HEK293 (cell line): ENCODE measurements at regions not wholly inside any gene's neighbourhood (a gene's known extent, or its start where the extent isn't known, plus 50 kb on each side); places are given as distances from the start of the nearest gene placed in this dataset.
"Not testable (repeated sequence)": the region's sequence is repeated elsewhere in the genome, so short reads cannot be mapped to it uniquely, and the experiment has no call there.

ENCODE experiments used
- MYNN ChIP-seq: fragments of 450-650 bp; formaldehyde crosslinking; IDR thresholded peaks from 2 replicates; pipeline ENCODE4 v1.5.1; 2016; ENCODE audit warnings: missing biosample characterization, missing genetic modification characterization, borderline replicate concordance
- YY1 ChIP-seq: fragments of 450-650 bp; formaldehyde crosslinking; IDR thresholded peaks from 2 replicates; pipeline ENCODE4 v1.5.1; 2018; ENCODE audit warnings: missing biosample characterization, missing genetic modification characterization
- ZNF175 ChIP-seq: fragments of 450-650 bp; formaldehyde crosslinking; IDR thresholded peaks from 2 replicates; pipeline ENCODE4 v1.5.1; 2016; ENCODE audit warnings: missing biosample characterization, missing genetic modification characterization
- ZNF184 ChIP-seq: fragments of 450-650 bp; IDR thresholded peaks from 2 replicates; pipeline ENCODE4 v1.5.1; 2018; ENCODE audit warnings: missing biosample characterization, mild to moderate bottlenecking, missing genetic modification characterization
- ZNF391 ChIP-seq: fragments of 450-650 bp; formaldehyde crosslinking; IDR thresholded peaks from 2 replicates; pipeline ENCODE4 v1.5.1; 2016; ENCODE audit warnings: low read depth, missing biosample characterization, missing genetic modification characterization, borderline replicate concordance
- ZNF510 ChIP-seq: fragments of 450-650 bp; formaldehyde crosslinking; IDR thresholded peaks from 2 replicates; pipeline ENCODE4 v1.5.1; 2018; ENCODE audit warnings: mild to moderate bottlenecking, missing genetic modification characterization, missing biosample characterization; ENCODE audit not compliant: insufficient replicate concordance
- ZNF707 ChIP-seq: fragments of 450-650 bp; formaldehyde crosslinking; IDR thresholded peaks from 2 replicates; pipeline ENCODE4 v1.5.1; 2016; ENCODE audit warnings: missing biosample characterization, missing genetic modification characterization
- TF ChIP-seq, protein P1 (sequence below): fragments of 450-650 bp; formaldehyde crosslinking; IDR thresholded peaks from 2 replicates; pipeline ENCODE4 v1.5.1; 2016; ENCODE audit warnings: missing biosample characterization, missing genetic modification characterization
- TF ChIP-seq, protein P2 (sequence below): fragments of 450-650 bp; formaldehyde crosslinking; IDR thresholded peaks from 2 replicates; pipeline ENCODE4 v1.5.1; 2016; ENCODE audit warnings: missing biosample characterization, missing genetic modification characterization
- TF ChIP-seq, protein P3 (sequence below): fragments of 450-650 bp; formaldehyde crosslinking; IDR thresholded peaks from 2 replicates; pipeline ENCODE4 v1.5.1; 2016; ENCODE audit warnings: missing biosample characterization, missing genetic modification characterization
- TF ChIP-seq, protein P4 (sequence below): fragments of 450-650 bp; formaldehyde crosslinking; conservative IDR thresholded peaks from 2 replicates; pipeline ENCODE4 v1.5.1; 2016; ENCODE audit warnings: low read depth, missing biosample characterization, missing genetic modification characterization

GRCh38 chr11:67859513-67860161, 144.3 kb downstream of the UNC93B1 start:
- TF ChIP-seq, protein P1, sequence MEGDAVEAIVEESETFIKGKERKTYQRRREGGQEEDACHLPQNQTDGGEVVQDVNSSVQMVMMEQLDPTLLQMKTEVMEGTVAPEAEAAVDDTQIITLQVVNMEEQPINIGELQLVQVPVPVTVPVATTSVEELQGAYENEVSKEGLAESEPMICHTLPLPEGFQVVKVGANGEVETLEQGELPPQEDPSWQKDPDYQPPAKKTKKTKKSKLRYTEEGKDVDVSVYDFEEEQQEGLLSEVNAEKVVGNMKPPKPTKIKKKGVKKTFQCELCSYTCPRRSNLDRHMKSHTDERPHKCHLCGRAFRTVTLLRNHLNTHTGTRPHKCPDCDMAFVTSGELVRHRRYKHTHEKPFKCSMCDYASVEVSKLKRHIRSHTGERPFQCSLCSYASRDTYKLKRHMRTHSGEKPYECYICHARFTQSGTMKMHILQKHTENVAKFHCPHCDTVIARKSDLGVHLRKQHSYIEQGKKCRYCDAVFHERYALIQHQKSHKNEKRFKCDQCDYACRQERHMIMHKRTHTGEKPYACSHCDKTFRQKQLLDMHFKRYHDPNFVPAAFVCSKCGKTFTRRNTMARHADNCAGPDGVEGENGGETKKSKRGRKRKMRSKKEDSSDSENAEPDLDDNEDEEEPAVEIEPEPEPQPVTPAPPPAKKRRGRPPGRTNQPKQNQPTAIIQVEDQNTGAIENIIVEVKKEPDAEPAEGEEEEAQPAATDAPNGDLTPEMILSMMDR: not testable (repeated sequence)
- TF ChIP-seq, protein P2, sequence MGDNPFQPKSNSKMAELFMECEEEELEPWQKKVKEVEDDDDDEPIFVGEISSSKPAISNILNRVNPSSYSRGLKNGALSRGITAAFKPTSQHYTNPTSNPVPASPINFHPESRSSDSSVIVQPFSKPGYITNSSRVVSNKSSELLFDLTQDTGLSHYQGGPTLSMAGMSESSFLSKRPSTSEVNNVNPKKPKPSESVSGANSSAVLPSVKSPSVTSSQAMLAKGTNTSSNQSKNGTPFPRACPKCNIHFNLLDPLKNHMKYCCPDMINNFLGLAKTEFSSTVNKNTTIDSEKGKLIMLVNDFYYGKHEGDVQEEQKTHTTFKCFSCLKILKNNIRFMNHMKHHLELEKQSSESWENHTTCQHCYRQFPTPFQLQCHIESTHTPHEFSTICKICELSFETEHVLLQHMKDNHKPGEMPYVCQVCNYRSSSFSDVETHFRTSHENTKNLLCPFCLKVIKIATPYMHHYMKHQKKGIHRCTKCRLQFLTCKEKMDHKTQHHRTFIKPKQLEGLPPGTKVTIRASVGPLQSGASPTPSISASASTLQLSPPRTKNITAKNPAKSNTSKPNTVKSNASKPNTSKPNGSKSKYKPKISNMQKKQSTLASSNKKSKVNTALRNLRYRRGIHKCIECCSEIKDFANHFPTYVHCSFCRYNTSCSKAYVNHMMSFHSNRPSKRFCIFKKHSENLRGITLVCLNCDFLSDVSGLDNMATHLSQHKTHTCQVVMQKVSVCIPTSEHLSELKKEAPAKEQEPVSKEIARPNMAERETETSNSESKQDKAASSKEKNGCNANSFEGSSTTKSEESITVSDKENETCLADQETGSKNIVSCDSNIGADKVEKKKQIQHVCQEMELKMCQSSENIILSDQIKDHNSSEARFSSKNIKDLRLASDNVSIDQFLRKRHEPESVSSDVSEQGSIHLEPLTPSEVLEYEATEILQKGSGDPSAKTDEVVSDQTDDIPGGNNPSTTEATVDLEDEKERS (tag by site-specific recombination): not testable (repeated sequence)
- TF ChIP-seq ZNF184, MYNN, ZNF391, ZNF510, YY1, ZNF707, ZNF175 (tag by site-specific recombination): not testable (repeated sequence)
- TF ChIP-seq, protein P3, sequence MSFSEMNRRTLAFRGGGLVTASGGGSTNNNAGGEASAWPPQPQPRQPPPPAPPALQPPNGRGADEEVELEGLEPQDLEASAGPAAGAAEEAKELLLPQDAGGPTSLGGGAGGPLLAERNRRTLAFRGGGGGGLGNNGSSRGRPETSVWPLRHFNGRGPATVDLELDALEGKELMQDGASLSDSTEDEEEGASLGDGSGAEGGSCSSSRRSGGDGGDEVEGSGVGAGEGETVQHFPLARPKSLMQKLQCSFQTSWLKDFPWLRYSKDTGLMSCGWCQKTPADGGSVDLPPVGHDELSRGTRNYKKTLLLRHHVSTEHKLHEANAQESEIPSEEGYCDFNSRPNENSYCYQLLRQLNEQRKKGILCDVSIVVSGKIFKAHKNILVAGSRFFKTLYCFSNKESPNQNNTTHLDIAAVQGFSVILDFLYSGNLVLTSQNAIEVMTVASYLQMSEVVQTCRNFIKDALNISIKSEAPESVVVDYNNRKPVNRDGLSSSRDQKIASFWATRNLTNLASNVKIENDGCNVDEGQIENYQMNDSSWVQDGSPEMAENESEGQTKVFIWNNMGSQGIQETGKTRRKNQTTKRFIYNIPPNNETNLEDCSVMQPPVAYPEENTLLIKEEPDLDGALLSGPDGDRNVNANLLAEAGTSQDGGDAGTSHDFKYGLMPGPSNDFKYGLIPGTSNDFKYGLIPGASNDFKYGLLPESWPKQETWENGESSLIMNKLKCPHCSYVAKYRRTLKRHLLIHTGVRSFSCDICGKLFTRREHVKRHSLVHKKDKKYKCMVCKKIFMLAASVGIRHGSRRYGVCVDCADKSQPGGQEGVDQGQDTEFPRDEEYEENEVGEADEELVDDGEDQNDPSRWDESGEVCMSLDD (tag by site-specific recombination): not testable (repeated sequence)
- TF ChIP-seq, protein P4, sequence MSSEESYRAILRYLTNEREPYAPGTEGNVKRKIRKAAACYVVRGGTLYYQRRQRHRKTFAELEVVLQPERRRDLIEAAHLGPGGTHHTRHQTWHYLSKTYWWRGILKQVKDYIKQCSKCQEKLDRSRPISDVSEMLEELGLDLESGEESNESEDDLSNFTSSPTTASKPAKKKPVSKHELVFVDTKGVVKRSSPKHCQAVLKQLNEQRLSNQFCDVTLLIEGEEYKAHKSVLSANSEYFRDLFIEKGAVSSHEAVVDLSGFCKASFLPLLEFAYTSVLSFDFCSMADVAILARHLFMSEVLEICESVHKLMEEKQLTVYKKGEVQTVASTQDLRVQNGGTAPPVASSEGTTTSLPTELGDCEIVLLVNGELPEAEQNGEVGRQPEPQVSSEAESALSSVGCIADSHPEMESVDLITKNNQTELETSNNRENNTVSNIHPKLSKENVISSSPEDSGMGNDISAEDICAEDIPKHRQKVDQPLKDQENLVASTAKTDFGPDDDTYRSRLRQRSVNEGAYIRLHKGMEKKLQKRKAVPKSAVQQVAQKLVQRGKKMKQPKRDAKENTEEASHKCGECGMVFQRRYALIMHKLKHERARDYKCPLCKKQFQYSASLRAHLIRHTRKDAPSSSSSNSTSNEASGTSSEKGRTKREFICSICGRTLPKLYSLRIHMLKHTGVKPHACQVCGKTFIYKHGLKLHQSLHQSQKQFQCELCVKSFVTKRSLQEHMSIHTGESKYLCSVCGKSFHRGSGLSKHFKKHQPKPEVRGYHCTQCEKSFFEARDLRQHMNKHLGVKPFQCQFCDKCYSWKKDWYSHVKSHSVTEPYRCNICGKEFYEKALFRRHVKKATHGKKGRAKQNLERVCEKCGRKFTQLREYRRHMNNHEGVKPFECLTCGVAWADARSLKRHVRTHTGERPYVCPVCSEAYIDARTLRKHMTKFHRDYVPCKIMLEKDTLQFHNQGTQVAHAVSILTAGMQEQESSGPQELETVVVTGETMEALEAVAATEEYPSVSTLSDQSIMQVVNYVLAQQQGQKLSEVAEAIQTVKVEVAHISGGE (tag by site-specific recombination): not testable (repeated sequence)
